ENCODE measurements at regions not wholly inside any gene's neighbourhood (a gene's known extent, or its start where the extent isn't known, plus 50 kb on each side); places are given as distances from the start of the nearest gene placed in this dataset.

- intact Hi-C loops (cut with DNase I) = no loop called here
- ATAC-seq (no peak), DNase-seq (no peak)
- H3K4me1 ChIP-seq = no peaks in the 10 kb centered on the region
- TF ChIP-seq, protein P1, sequence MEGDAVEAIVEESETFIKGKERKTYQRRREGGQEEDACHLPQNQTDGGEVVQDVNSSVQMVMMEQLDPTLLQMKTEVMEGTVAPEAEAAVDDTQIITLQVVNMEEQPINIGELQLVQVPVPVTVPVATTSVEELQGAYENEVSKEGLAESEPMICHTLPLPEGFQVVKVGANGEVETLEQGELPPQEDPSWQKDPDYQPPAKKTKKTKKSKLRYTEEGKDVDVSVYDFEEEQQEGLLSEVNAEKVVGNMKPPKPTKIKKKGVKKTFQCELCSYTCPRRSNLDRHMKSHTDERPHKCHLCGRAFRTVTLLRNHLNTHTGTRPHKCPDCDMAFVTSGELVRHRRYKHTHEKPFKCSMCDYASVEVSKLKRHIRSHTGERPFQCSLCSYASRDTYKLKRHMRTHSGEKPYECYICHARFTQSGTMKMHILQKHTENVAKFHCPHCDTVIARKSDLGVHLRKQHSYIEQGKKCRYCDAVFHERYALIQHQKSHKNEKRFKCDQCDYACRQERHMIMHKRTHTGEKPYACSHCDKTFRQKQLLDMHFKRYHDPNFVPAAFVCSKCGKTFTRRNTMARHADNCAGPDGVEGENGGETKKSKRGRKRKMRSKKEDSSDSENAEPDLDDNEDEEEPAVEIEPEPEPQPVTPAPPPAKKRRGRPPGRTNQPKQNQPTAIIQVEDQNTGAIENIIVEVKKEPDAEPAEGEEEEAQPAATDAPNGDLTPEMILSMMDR (IDR thresholded peaks at IDR 0.05) = no peak
- TF ChIP-seq POLR2A (IDR thresholded peaks at IDR 0.05) = no peak
- H3K27ac ChIP-seq = no peak overlapping the region
- no peaks in the 10 kb centered on the region for H3K27me3 ChIP-seq
- H3K9me3 ChIP-seq = no peaks in the 10 kb centered on the region
- H3K4me3 ChIP-seq = no peak overlapping the region
- WGBS (ENCODE audit: insufficient coverage, low coverage, low lambda C conversion rate, missing lambda C conversion rate) = 25% methylated on average over 1 of the region's 1 CpG
- no peaks in the 10 kb centered on the region for H3K36me3 ChIP-seq
Observed at GRCh38 chr18:28903306-28903705, 726.4 kb upstream of the CDH2 start.

DNA sequence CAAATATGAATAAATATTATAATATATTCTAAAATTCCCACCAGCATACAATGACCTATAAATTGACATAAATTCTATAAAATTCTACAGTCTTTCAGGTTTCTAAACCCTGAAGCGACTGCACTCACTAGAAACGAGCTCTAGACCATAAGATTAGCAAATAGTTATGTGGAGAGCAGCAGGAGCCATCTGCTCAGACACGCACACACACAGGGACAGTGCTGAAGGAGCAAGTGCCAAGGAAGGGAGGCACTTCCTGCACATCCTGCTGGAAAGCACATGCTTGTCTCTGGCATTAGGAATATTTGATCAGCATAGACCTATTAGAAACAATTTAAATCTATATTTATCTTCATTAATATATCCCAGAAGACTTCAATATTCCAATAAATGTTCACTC is 713.9 kb upstream of the CDH2 start:
- no peak overlapping the region for H3K27ac ChIP-seq

DNA sequence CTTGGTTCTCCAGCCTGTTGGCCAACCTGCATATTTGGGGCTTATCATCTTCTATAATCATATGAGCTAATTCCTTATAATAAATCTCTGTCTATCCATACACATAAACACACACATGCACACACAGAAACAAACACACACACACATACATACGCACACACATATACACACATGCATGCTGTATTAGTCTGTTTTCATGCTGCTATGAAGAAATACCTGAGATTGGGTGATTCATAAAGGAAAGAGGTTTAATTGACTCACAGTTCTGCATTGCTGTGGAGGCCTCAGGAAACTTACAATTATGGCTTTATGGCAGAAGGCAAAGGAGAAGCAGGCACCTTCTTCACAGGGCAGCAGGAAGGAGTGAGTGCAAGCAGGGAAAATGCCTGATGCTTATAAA is 707.4 kb upstream of the CDH2 start:
- Histone ChIP-seq H3K4me3 (no peak overlapping the region), H3K36me3 (no peaks in the 10 kb centered on the region), H3K4me1 (no peaks in the 10 kb centered on the region), H3K27ac (no peak overlapping the region), H3K27me3 (no peaks in the 10 kb centered on the region), H3K9me3 (no peaks in the 10 kb centered on the region)
- intact Hi-C loops (cut with DNase I) = no loop called here
- WGBS (ENCODE audit: insufficient coverage, low coverage, low lambda C conversion rate, missing lambda C conversion rate) = 92% methylated on average over 1 of the region's 1 CpG
- DNase-seq = no peak
- ATAC-seq = no peak
- no peak for TF ChIP-seq POLR2A (IDR thresholded peaks at IDR 0.05)
- TF ChIP-seq, protein P1 (IDR thresholded peaks at IDR 0.05) = no peak

More for the DNA sequence above, 713.9 kb upstream of the CDH2 start:
- intact Hi-C loops (cut with DNase I) = no loop called here
- H3K4me1 ChIP-seq = no peaks in the 10 kb centered on the region
- no peaks in the 10 kb centered on the region for H3K9me3 ChIP-seq
- WGBS (ENCODE audit: insufficient coverage, low coverage, low lambda C conversion rate, missing lambda C conversion rate) = 20% methylated on average over 3 of the region's 3 CpGs
- no peak for ATAC-seq
- TF ChIP-seq POLR2A (IDR thresholded peaks at IDR 0.05) = no peak
- TF ChIP-seq, protein P1 (IDR thresholded peaks at IDR 0.05) = no peak
- no peak for DNase-seq
- no peaks in the 10 kb centered on the region for H3K36me3 ChIP-seq
- H3K27me3 ChIP-seq = no peaks in the 10 kb centered on the region
- no peak overlapping the region for H3K4me3 ChIP-seq

DNA sequence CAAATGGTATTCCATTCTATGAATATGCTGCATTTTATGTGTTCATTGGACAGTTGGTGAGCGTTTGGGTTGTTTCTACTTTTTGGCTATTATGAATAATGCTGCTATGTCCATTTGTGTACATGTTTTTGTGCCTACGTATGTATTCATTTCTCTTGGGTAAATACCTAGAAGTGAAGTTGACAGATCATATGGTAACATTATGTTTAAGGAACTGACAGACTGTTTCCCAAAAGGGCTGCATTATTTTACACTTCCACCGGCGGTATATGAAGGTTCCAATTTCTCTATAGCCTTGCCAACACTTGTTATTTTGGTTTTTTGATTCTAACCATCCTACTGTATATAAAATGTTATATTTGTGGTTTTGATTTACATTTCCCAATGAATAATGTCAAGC is 703.9 kb upstream of the CDH2 start:
- TF ChIP-seq POLR2A (IDR thresholded peaks at IDR 0.05) = no peak
- TF ChIP-seq, protein P1 (IDR thresholded peaks at IDR 0.05) = no peak
- intact Hi-C loops (cut with DNase I) = no loop called here
- H3K4me1 ChIP-seq = no peaks in the 10 kb centered on the region
- H3K27ac ChIP-seq = no peak overlapping the region
- no peaks in the 10 kb centered on the region for H3K9me3 ChIP-seq
- no peak overlapping the region for H3K4me3 ChIP-seq
- 39% methylated on average over 4 of the region's 4 CpGs for WGBS (ENCODE audit: insufficient coverage, low coverage, low lambda C conversion rate, missing lambda C conversion rate)
- no peaks in the 10 kb centered on the region for H3K36me3 ChIP-seq
- no peaks in the 10 kb centered on the region for H3K27me3 ChIP-seq
- DNase-seq = no peak
- ATAC-seq = no peak

- no peak overlapping the region for H3K27ac ChIP-seq
- TF ChIP-seq, protein P1 (IDR thresholded peaks at IDR 0.05) = no peak
- TF ChIP-seq POLR2A (IDR thresholded peaks at IDR 0.05) = no peak
- H3K36me3 ChIP-seq = no peaks in the 10 kb centered on the region
- no peak overlapping the region for H3K4me3 ChIP-seq
- H3K9me3 ChIP-seq = no peaks in the 10 kb centered on the region
- DNase-seq (no peak), ATAC-seq (no peak)
- intact Hi-C loops (cut with DNase I) = no loop called here
- no peaks in the 10 kb centered on the region for H3K4me1 ChIP-seq
- H3K27me3 ChIP-seq = no peaks in the 10 kb centered on the region
- 56% methylated on average over 1 of the region's 1 CpG for WGBS (ENCODE audit: insufficient coverage, low coverage, low lambda C conversion rate, missing lambda C conversion rate)
Observed at GRCh38 chr18:28875059-28875458, 698.1 kb upstream of the CDH2 start.
